Osteocyte (in vitro differentiated cells): ENCODE measurements at regions not wholly inside any gene's neighbourhood (a gene's known extent, or its start where the extent isn't known, plus 50 kb on each side); places are given as distances from the start of the nearest gene placed in this dataset.

Experiments
- DNase-seq: peaks from one replicate; pipeline ENCODE4 v3.0.0; 2021; ENCODE audit warnings: mixed read lengths; ENCODE audit not compliant: unreplicated experiment; ENCODE audit errors: extremely low spot score
- H3K27ac Mint-ChIP-seq: one replicate; pipeline ENCODE4 v1.8.0; 2021; ENCODE audit warnings: mild to moderate bottlenecking, mixed read lengths; ENCODE audit not compliant: unreplicated experiment
- H3K27me3 Mint-ChIP-seq: one replicate; pipeline ENCODE4 v1.8.0; 2021; ENCODE audit warnings: mixed read lengths; ENCODE audit not compliant: unreplicated experiment
- H3K36me3 Mint-ChIP-seq: one replicate; pipeline ENCODE4 v1.8.0; 2021; ENCODE audit warnings: mixed read lengths; ENCODE audit not compliant: unreplicated experiment
- H3K4me1 Mint-ChIP-seq: one replicate; pipeline ENCODE4 v1.8.0; 2021; ENCODE audit warnings: mixed read lengths; ENCODE audit not compliant: unreplicated experiment
- H3K4me3 Mint-ChIP-seq: one replicate; pipeline ENCODE4 v1.8.0; 2021; ENCODE audit warnings: mild to moderate bottlenecking, moderate library complexity, mixed read lengths; ENCODE audit not compliant: unreplicated experiment
- H3K9me3 Mint-ChIP-seq: one replicate; pipeline ENCODE4 v1.8.0; 2021; ENCODE audit warnings: mixed read lengths; ENCODE audit not compliant: unreplicated experiment
- TF ChIP-seq, protein P1 (sequence below): fragments of 200-600 bp; sonication (generic); IDR thresholded peaks from 2 replicates; pipeline ENCODE4 v1.5.0; 2021; ENCODE audit warnings: antibody characterized with exemption, mild to moderate bottlenecking, moderate library complexity

DNA sequence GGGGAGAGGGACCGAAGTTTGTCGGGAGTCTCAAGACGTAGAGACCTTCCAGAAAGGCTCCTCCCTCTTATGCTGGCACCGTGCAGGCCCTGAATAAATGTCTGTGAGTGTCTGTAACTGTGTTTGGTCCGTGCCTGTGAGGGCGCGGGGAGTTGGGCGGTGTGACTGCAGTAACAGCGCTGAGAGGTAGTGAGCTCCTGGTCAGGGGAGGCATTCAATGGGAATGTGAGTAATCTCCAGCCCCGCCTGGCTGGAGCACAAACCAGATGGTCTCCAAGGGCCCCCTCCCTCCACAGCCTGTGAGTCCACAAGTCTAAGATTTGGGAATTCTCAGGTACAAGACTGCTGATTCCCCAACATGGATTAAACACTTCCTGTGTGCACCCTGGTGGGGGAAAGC lies 100.0 kb downstream of the HMX1 start:
- DNase-seq: no peak
- Mint-ChIP-seq H3K27ac (no peak overlapping the region), H3K27me3 (peaks cover 4% of the 10 kb centered on the region), H3K4me1 (no peaks in the 10 kb centered on the region), H3K4me3 (no peak overlapping the region), H3K36me3 (no peaks in the 10 kb centered on the region), H3K9me3 (no peaks in the 10 kb centered on the region)
- TF ChIP-seq, protein P1, sequence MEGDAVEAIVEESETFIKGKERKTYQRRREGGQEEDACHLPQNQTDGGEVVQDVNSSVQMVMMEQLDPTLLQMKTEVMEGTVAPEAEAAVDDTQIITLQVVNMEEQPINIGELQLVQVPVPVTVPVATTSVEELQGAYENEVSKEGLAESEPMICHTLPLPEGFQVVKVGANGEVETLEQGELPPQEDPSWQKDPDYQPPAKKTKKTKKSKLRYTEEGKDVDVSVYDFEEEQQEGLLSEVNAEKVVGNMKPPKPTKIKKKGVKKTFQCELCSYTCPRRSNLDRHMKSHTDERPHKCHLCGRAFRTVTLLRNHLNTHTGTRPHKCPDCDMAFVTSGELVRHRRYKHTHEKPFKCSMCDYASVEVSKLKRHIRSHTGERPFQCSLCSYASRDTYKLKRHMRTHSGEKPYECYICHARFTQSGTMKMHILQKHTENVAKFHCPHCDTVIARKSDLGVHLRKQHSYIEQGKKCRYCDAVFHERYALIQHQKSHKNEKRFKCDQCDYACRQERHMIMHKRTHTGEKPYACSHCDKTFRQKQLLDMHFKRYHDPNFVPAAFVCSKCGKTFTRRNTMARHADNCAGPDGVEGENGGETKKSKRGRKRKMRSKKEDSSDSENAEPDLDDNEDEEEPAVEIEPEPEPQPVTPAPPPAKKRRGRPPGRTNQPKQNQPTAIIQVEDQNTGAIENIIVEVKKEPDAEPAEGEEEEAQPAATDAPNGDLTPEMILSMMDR: no peak

DNA sequence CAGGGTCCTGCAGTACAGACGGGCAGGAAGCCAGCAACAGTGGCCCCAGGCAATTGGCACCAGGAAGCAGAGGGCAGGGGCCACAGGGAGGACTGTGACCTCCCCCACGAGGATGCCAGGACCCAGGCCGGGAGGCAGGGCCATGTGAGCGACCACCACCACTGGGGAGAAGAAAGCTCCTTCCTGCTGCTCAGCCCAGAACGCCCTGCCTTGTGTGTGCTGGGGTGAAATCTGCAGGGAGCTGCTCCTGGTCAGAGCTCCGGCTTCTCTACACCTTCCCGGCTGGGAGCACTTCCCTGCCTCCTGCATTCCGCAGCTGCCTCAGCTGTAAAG lies 100.4 kb downstream of the HMX1 start:
- no peak overlapping the region for H3K4me3 Mint-ChIP-seq
- no peak for DNase-seq
- H3K4me1 Mint-ChIP-seq: no peaks in the 10 kb centered on the region
- H3K27ac Mint-ChIP-seq: no peak overlapping the region
- H3K27me3 Mint-ChIP-seq: peaks cover 4% of the 10 kb centered on the region
- TF ChIP-seq, protein P1: no peak
- H3K36me3 Mint-ChIP-seq: no peaks in the 10 kb centered on the region
- no peaks in the 10 kb centered on the region for H3K9me3 Mint-ChIP-seq

GRCh38 chr4:8770518-8771257 lies 101.0 kb downstream of the HMX1 start:
- Mint-ChIP-seq H3K36me3 (no peaks in the 10 kb centered on the region), H3K4me1 (no peaks in the 10 kb centered on the region), H3K4me3 (no peak overlapping the region), H3K27ac (no peak overlapping the region), H3K9me3 (no peaks in the 10 kb centered on the region), H3K27me3 (peaks cover 4% of the 10 kb centered on the region)
- TF ChIP-seq, protein P1: no peak
- DNase-seq: no peak

- TF ChIP-seq, protein P1: no peak
- H3K27ac Mint-ChIP-seq: no peak overlapping the region
- H3K4me1 Mint-ChIP-seq: no peaks in the 10 kb centered on the region
- H3K36me3 Mint-ChIP-seq: no peaks in the 10 kb centered on the region
- peaks cover 4% of the 10 kb centered on the region for H3K27me3 Mint-ChIP-seq
- H3K9me3 Mint-ChIP-seq: no peaks in the 10 kb centered on the region
- DNase-seq: no peak
- H3K4me3 Mint-ChIP-seq: no peak overlapping the region
Observed at GRCh38 chr4:8769645-8770517, 101.8 kb downstream of the HMX1 start.

DNA sequence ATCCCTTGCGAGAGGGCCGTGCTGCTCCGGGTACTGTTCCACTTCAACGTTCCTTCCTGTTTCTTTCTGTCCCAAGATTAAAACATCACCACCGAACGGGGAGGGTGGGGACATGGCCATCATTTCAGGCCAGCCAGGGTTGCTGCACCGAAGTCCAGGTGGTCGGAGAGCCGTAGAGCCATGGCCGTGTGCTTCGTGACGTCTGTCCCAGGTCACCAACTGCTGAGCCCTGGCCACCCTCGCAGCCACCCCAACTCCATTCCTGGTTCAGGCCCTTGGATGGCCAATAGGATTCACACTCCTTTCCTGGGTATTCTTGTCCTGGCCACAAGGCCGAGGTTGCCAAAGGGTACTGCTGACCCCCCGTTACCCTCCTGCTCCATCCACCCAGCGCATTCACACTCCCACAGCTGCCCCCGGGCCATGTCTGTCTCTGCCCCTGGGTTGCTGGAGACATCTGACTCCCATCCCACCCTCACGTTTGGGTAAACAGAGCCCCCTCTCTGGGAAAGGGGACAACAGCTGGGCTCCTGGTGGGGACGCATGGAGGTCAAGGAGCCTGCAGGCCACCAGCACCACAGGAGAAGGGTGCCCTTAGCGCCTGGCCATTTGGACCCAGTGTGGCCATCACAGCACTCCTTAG lies 103.2 kb downstream of the HMX1 start:
- DNase-seq: no peak
- H3K9me3 Mint-ChIP-seq: no peaks in the 10 kb centered on the region
- H3K27ac Mint-ChIP-seq: no peak overlapping the region
- H3K4me1 Mint-ChIP-seq: no peaks in the 10 kb centered on the region
- TF ChIP-seq, protein P1: no peak
- no peaks in the 10 kb centered on the region for H3K36me3 Mint-ChIP-seq
- H3K4me3 Mint-ChIP-seq: no peak overlapping the region
- peaks cover 4% of the 10 kb centered on the region for H3K27me3 Mint-ChIP-seq
